Urothelium cell line (cell line): ENCODE measurements at regions not wholly inside any gene's neighbourhood (a gene's known extent, or its start where the extent isn't known, plus 50 kb on each side); places are given as distances from the start of the nearest gene placed in this dataset.
A peak's percentile ranks its signal among the peaks of the same experiment; 100 is the strongest.
"Not testable (repeated sequence)": the region's sequence is repeated elsewhere in the genome, so short reads cannot be mapped to it uniquely, and the experiment has no call there.

ENCODE experiments used
- DNase-seq: peaks from one replicate; pipeline ENCODE4 v3.0.0; 2011; ENCODE audit warnings: low spot score, mixed read lengths
- FAIRE-seq: peaks from 2 replicates; lab custom pipeline; 2011; peaks lifted over from hg19 to GRCh38; lab: Jason Lieb, UNC

GRCh38 chr5:26419987-26420386 lies 618.4 kb downstream of the CDH9 start:
- DNase-seq (no peak), FAIRE-seq (no peak)

- no peak for FAIRE-seq
- DNase-seq = no peak
Observed at GRCh38 chr5:26416911-26417310, 621.5 kb downstream of the CDH9 start.

GRCh38 chr5:26415987-26416779 lies 622.2 kb downstream of the CDH9 start:
- no peak for DNase-seq
- FAIRE-seq = peak; percentile 5

- FAIRE-seq (no peak), DNase-seq (no peak)
Observed at GRCh38 chr5:26390608-26391007, 647.8 kb downstream of the CDH9 start.

GRCh38 chr5:26388976-26389375 lies 649.4 kb downstream of the CDH9 start:
- no peak for FAIRE-seq
- no peak for DNase-seq

- DNase-seq (no peak), FAIRE-seq (no peak)
Observed at GRCh38 chr5:26386532-26386931, 651.9 kb downstream of the CDH9 start.

GRCh38 chr5:26364624-26365023 lies 673.8 kb downstream of the CDH9 start:
- not testable (repeated sequence) for DNase-seq

GRCh38 chr5:26343801-26344325 lies 694.5 kb downstream of the CDH9 start:
- DNase-seq (no peak), FAIRE-seq (no peak)

More at GRCh38 chr5:26364624-26365023, 673.8 kb downstream of the CDH9 start:
- not testable (repeated sequence) for FAIRE-seq

GRCh38 chr5:26339576-26339975 lies 698.8 kb downstream of the CDH9 start:
- FAIRE-seq = peak; percentile 32
- no peak for DNase-seq

- DNase-seq (peak; percentile 22), FAIRE-seq (no peak)
Observed at GRCh38 chr5:26329562-26330189, 708.7 kb downstream of the CDH9 start.

GRCh38 chr5:26326153-26326759 lies 712.1 kb downstream of the CDH9 start:
- FAIRE-seq = peak; percentile 40
- no peak for DNase-seq

GRCh38 chr5:26325432-26325831 lies 713.0 kb downstream of the CDH9 start:
- FAIRE-seq, DNase-seq: not testable (repeated sequence)

- DNase-seq, FAIRE-seq: not testable (repeated sequence)
Observed at GRCh38 chr5:26324273-26324895, 714.0 kb downstream of the CDH9 start.

GRCh38 chr5:26323794-26324193 lies 714.6 kb downstream of the CDH9 start:
- DNase-seq (no peak), FAIRE-seq (no peak)

GRCh38 chr5:26321278-26321677 lies 717.1 kb downstream of the CDH9 start:
- DNase-seq = no peak
- FAIRE-seq = no peak

- FAIRE-seq (no peak), DNase-seq (no peak)
Observed at GRCh38 chr5:26310415-26310814, 728.0 kb downstream of the CDH9 start.

- DNase-seq (no peak), FAIRE-seq (no peak)
Observed at GRCh38 chr5:26295541-26295940, 742.8 kb downstream of the CDH9 start.

- DNase-seq = no peak
- no peak for FAIRE-seq
Observed at GRCh38 chr5:26282190-26282589, 756.2 kb downstream of the CDH9 start.

- DNase-seq = no peak
- no peak for FAIRE-seq
Observed at GRCh38 chr5:26278078-26278477, 760.3 kb downstream of the CDH9 start.

GRCh38 chr5:26259081-26259480 lies 779.3 kb downstream of the CDH9 start:
- DNase-seq (no peak), FAIRE-seq (no peak)

GRCh38 chr5:26245321-26245720 lies 793.1 kb downstream of the CDH9 start:
- no peak for FAIRE-seq

More at GRCh38 chr5:26245321-26245720, 793.1 kb downstream of the CDH9 start:
- no peak for DNase-seq
